Glomerular visceral epithelial cell (primary cell): ENCODE measurements at regions not wholly inside any gene's neighbourhood (a gene's known extent, or its start where the extent isn't known, plus 50 kb on each side); places are given as distances from the start of the nearest gene placed in this dataset.
"Not testable (repeated sequence)": the region's sequence is repeated elsewhere in the genome, so short reads cannot be mapped to it uniquely, and the experiment has no call there.

Source experiments
- DNase-seq: peaks from one replicate; pipeline ENCODE4 v3.0.0-alpha.2; 2016; ENCODE audit errors: extremely low spot score

GRCh38 chr19:28386066-28386465 is 826.9 kb downstream of the UQCRFS1 start:
- no peak for DNase-seq

GRCh38 chr19:28377077-28377476 is 835.9 kb downstream of the UQCRFS1 start:
- DNase-seq: peak; percentile 4

GRCh38 chr19:28374971-28375370 is 838.0 kb downstream of the UQCRFS1 start:
- DNase-seq: no peak

GRCh38 chr19:28372576-28373247 is 840.2 kb downstream of the UQCRFS1 start:
- no peak for DNase-seq

GRCh38 chr19:28367146-28367545 is 845.8 kb downstream of the UQCRFS1 start:
- DNase-seq: no peak

- no peak for DNase-seq
These were observed 849.7 kb downstream of the UQCRFS1 start for GRCh38 chr19:28363254-28363653.

- DNase-seq: no peak
These were observed 853.2 kb downstream of the UQCRFS1 start for GRCh38 chr19:28359431-28360414.

- DNase-seq: peak; percentile 82
These were observed 854.3 kb downstream of the UQCRFS1 start for GRCh38 chr19:28358633-28359032.

GRCh38 chr19:28351761-28352160 is 861.2 kb downstream of the UQCRFS1 start:
- peak; percentile 58 for DNase-seq

GRCh38 chr19:28351321-28351720 is 861.6 kb downstream of the UQCRFS1 start:
- DNase-seq: not testable (repeated sequence)

- no peak for DNase-seq
These were observed 862.3 kb downstream of the UQCRFS1 start for GRCh38 chr19:28350673-28351072.

- DNase-seq: no peak
These were observed 862.9 kb downstream of the UQCRFS1 start for GRCh38 chr19:28350037-28350436.

GRCh38 chr19:28349604-28350003 is 863.3 kb downstream of the UQCRFS1 start:
- DNase-seq: no peak

- no peak for DNase-seq
These were observed 867.1 kb downstream of the UQCRFS1 start for GRCh38 chr19:28345811-28346210.

- no peak for DNase-seq
These were observed 871.1 kb downstream of the UQCRFS1 start for GRCh38 chr19:28341810-28342350.

GRCh38 chr19:28334419-28334818 is 878.5 kb downstream of the UQCRFS1 start:
- no peak for DNase-seq

GRCh38 chr19:28333909-28334308 is 879.0 kb downstream of the UQCRFS1 start:
- no peak for DNase-seq

GRCh38 chr19:28332886-28333285 is 880.1 kb downstream of the UQCRFS1 start:
- DNase-seq: no peak

- peak; percentile 67 for DNase-seq
These were observed 880.6 kb downstream of the UQCRFS1 start for GRCh38 chr19:28332351-28332750.

- no peak for DNase-seq
These were observed 881.4 kb downstream of the UQCRFS1 start for GRCh38 chr19:28331596-28331995.

GRCh38 chr19:28330831-28331230 is 882.1 kb downstream of the UQCRFS1 start:
- DNase-seq: no peak

- DNase-seq: no peak
These were observed 883.5 kb downstream of the UQCRFS1 start for GRCh38 chr19:28329429-28329828.

GRCh38 chr19:28327905-28328304 is 885.0 kb downstream of the UQCRFS1 start:
- DNase-seq: no peak
